Uterus (tissue), 2 donors: ENCODE measurements at regions not wholly inside any gene's neighbourhood (a gene's known extent, or its start where the extent isn't known, plus 50 kb on each side); places are given as distances from the start of the nearest gene placed in this dataset.

Experiments
- POLR2A ChIP-seq, 2 donors: fragments of 450-650 bp; IDR thresholded peaks; one replicate each; pipeline ENCODE4 v1.6.1; 2016; ENCODE audit warnings: antibody characterized with exemption in 2 of 2, mild to moderate bottlenecking in 1 of 2, moderate library complexity in 1 of 2
- TF ChIP-seq, protein P1 (sequence below), 4 experiments: fragments of 200-600 bp in 2 of 4; fragments of 450-650 bp in 2 of 4; sonication (generic) in 2 of 4; IDR thresholded peaks; one replicate each; pipeline ENCODE4 v1.5.1; 2016 to 2019; ENCODE audit warnings: antibody characterized with exemption in 4 of 4, mild to moderate bottlenecking in 2 of 4, moderate library complexity in 1 of 4

GRCh38 chr3:14285548-14285925 lies 106.9 kb downstream of the LSM3 start:
- TF ChIP-seq, protein P1, sequence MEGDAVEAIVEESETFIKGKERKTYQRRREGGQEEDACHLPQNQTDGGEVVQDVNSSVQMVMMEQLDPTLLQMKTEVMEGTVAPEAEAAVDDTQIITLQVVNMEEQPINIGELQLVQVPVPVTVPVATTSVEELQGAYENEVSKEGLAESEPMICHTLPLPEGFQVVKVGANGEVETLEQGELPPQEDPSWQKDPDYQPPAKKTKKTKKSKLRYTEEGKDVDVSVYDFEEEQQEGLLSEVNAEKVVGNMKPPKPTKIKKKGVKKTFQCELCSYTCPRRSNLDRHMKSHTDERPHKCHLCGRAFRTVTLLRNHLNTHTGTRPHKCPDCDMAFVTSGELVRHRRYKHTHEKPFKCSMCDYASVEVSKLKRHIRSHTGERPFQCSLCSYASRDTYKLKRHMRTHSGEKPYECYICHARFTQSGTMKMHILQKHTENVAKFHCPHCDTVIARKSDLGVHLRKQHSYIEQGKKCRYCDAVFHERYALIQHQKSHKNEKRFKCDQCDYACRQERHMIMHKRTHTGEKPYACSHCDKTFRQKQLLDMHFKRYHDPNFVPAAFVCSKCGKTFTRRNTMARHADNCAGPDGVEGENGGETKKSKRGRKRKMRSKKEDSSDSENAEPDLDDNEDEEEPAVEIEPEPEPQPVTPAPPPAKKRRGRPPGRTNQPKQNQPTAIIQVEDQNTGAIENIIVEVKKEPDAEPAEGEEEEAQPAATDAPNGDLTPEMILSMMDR (IDR thresholded peaks at IDR 0.05), result no peak
- no peak for TF ChIP-seq POLR2A (IDR thresholded peaks at IDR 0.05)
